Glutamatergic neuron (in vitro differentiated cells): ENCODE measurements at regions not wholly inside any gene's neighbourhood (a gene's known extent, or its start where the extent isn't known, plus 50 kb on each side); places are given as distances from the start of the nearest gene placed in this dataset.

Experiments
- DNase-seq: peaks from one replicate; pipeline ENCODE4 v3.0.0; 2022
- H3K27ac Mint-ChIP-seq: one replicate; pipeline ENCODE4 v1.8.0; 2020; ENCODE audit warnings: mild to moderate bottlenecking, mixed read lengths, inconsistent platforms; ENCODE audit not compliant: unreplicated experiment
- H3K27me3 Mint-ChIP-seq: one replicate; pipeline ENCODE4 v1.8.0; 2020; ENCODE audit warnings: mild to moderate bottlenecking, moderate library complexity, mixed read lengths, inconsistent platforms; ENCODE audit not compliant: unreplicated experiment
- H3K36me3 Mint-ChIP-seq: one replicate; pipeline ENCODE4 v1.8.0; 2020; ENCODE audit warnings: mild to moderate bottlenecking, mixed read lengths, inconsistent platforms; ENCODE audit not compliant: unreplicated experiment
- H3K4me1 Mint-ChIP-seq: one replicate; pipeline ENCODE4 v1.8.0; 2020; ENCODE audit warnings: mild to moderate bottlenecking, low read depth, mixed read lengths, inconsistent platforms; ENCODE audit not compliant: unreplicated experiment
- H3K4me3 Mint-ChIP-seq: one replicate; pipeline ENCODE4 v1.8.0; 2020; ENCODE audit warnings: mild to moderate bottlenecking, mixed read lengths, inconsistent platforms; ENCODE audit not compliant: unreplicated experiment
- H3K9me3 Mint-ChIP-seq: one replicate; pipeline ENCODE4 v1.8.0; 2020; ENCODE audit warnings: mild to moderate bottlenecking, moderate library complexity, mixed read lengths, inconsistent platforms; ENCODE audit not compliant: unreplicated experiment
- CTCF ChIP-seq: fragments of 200-600 bp; sonication (generic); IDR thresholded peaks from one replicate; pipeline ENCODE4 v1.5.0; 2021; ENCODE audit not compliant: partially characterized antibody, unreplicated experiment

DNA sequence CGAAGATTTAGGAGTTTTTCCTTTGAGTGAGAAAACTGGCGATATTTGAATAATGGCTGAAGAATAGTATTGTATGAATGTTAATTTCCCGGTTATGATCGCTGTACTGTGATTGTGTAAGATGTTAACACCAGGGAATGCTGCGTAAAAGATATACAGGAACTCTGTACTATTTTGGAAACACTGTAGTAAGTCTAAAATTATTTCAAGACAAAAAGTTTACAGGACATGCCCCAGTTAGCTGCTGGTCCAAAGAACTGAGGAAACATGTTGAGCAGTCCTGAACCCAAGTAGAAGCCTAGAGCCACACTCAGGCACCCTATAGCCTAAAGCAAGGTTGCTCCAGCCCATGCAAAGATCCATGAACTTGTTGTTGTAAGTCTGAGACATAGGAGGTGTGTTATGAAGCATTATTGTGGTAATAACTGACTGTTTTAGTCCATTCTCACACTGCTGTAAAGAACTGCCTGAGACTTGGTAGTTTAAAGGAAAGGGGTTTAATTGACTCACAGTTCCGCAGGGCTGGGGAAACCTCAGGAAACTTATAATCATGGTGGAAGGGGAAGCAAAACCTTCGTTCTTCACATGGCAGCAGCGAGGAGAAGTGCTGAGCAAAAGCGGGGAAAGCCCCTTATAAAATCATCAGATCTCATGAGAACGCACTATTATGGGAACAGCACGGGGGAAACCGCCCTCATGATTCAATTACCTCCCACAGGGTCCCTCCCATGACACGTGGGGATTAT is 99.8 kb upstream of the RESF1 start:
- Mint-ChIP-seq H3K36me3 (peaks cover 4% of the 10 kb centered on the region), H3K27ac (no peak overlapping the region), H3K4me1 (no peaks in the 10 kb centered on the region), H3K4me3 (no peak overlapping the region), H3K9me3 (no peaks in the 10 kb centered on the region), H3K27me3 (no peaks in the 10 kb centered on the region)
- no peak for DNase-seq
- no peak for TF ChIP-seq CTCF

GRCh38 chr12:31855427-31855826 is 103.8 kb upstream of the RESF1 start:
- Mint-ChIP-seq H3K9me3 (no peaks in the 10 kb centered on the region), H3K27me3 (peaks cover 2% of the 10 kb centered on the region), H3K4me1 (no peaks in the 10 kb centered on the region), H3K27ac (no peak overlapping the region), H3K36me3 (peaks cover 10% of the 10 kb centered on the region), H3K4me3 (no peak overlapping the region)
- no peak for TF ChIP-seq CTCF
- no peak for DNase-seq

- no peak for DNase-seq
- Mint-ChIP-seq H3K9me3 (no peaks in the 10 kb centered on the region), H3K27me3 (peaks cover 2% of the 10 kb centered on the region), H3K27ac (no peak overlapping the region), H3K4me1 (no peaks in the 10 kb centered on the region), H3K4me3 (no peak overlapping the region), H3K36me3 (peaks cover 10% of the 10 kb centered on the region)
- TF ChIP-seq CTCF = no peak
Measured at GRCh38 chr12:31853977-31854376, 105.2 kb upstream of the RESF1 start.

GRCh38 chr12:31853520-31853919 is 105.7 kb upstream of the RESF1 start:
- DNase-seq = no peak
- Mint-ChIP-seq H3K27ac (no peak overlapping the region), H3K36me3 (peaks cover 10% of the 10 kb centered on the region), H3K27me3 (peaks cover 2% of the 10 kb centered on the region), H3K4me1 (no peaks in the 10 kb centered on the region), H3K4me3 (no peak overlapping the region), H3K9me3 (no peaks in the 10 kb centered on the region)
- no peak for TF ChIP-seq CTCF

- H3K27me3 Mint-ChIP-seq = peaks cover 2% of the 10 kb centered on the region
- TF ChIP-seq CTCF = no peak
Measured at GRCh38 chr12:31850268-31850667, 108.9 kb upstream of the RESF1 start.

More at GRCh38 chr12:31850268-31850667, 108.9 kb upstream of the RESF1 start:
- Mint-ChIP-seq H3K4me1 (no peaks in the 10 kb centered on the region), H3K27ac (no peak overlapping the region), H3K4me3 (no peak overlapping the region), H3K9me3 (peaks cover 2% of the 10 kb centered on the region), H3K36me3 (peaks cover 18% of the 10 kb centered on the region)
- no peak for DNase-seq
